A204.1 (cell line): ENCODE measurements at regions not wholly inside any gene's neighbourhood (a gene's known extent, or its start where the extent isn't known, plus 50 kb on each side); places are given as distances from the start of the nearest gene placed in this dataset.
"Not testable (repeated sequence)": the region's sequence is repeated elsewhere in the genome, so short reads cannot be mapped to it uniquely, and the experiment has no call there.

Experiments used
- FAIRE-seq: peaks from 2 replicates; lab custom pipeline; 2012; peaks lifted over from hg19 to GRCh38; lab: Jason Lieb, UNC

- no peak for FAIRE-seq
Observed at GRCh38 chr7:68776326-68776725, 821.9 kb upstream of the AUTS2 start.

- FAIRE-seq, result no peak
Observed at GRCh38 chr7:68783684-68784083, 814.6 kb upstream of the AUTS2 start.

GRCh38 chr7:68785036-68785435 lies 813.2 kb upstream of the AUTS2 start:
- no peak for FAIRE-seq

GRCh38 chr7:68787566-68787965 lies 810.7 kb upstream of the AUTS2 start:
- FAIRE-seq, result no peak

- not testable (repeated sequence) for FAIRE-seq
Observed at GRCh38 chr7:68788529-68788928, 809.7 kb upstream of the AUTS2 start.

- FAIRE-seq, result no peak
Observed at GRCh38 chr7:68789597-68789996, 808.7 kb upstream of the AUTS2 start.

- FAIRE-seq, result no peak
Observed at GRCh38 chr7:68792351-68792750, 805.9 kb upstream of the AUTS2 start.

GRCh38 chr7:68793513-68793912 lies 804.8 kb upstream of the AUTS2 start:
- no peak for FAIRE-seq

- no peak for FAIRE-seq
Observed at GRCh38 chr7:68800316-68800715, 798.0 kb upstream of the AUTS2 start.

- no peak for FAIRE-seq
Observed at GRCh38 chr7:68805159-68805558, 793.1 kb upstream of the AUTS2 start.

- FAIRE-seq, result no peak
Observed at GRCh38 chr7:68807666-68808065, 790.6 kb upstream of the AUTS2 start.

GRCh38 chr7:68813551-68814080 lies 784.7 kb upstream of the AUTS2 start:
- no peak for FAIRE-seq

- no peak for FAIRE-seq
Observed at GRCh38 chr7:68816491-68816890, 781.8 kb upstream of the AUTS2 start.

- no peak for FAIRE-seq
Observed at GRCh38 chr7:68820321-68820720, 778.0 kb upstream of the AUTS2 start.

- FAIRE-seq, result no peak
Observed at GRCh38 chr7:68821846-68822245, 776.4 kb upstream of the AUTS2 start.

GRCh38 chr7:68823996-68824780 lies 774.1 kb upstream of the AUTS2 start:
- no peak for FAIRE-seq

GRCh38 chr7:68828575-68828974 lies 769.7 kb upstream of the AUTS2 start:
- FAIRE-seq, result no peak

- FAIRE-seq, result no peak
Observed at GRCh38 chr7:68833422-68833821, 764.9 kb upstream of the AUTS2 start.

GRCh38 chr7:68839014-68839413 lies 759.3 kb upstream of the AUTS2 start:
- FAIRE-seq, result no peak

GRCh38 chr7:68840991-68841390 lies 757.3 kb upstream of the AUTS2 start:
- FAIRE-seq, result no peak

GRCh38 chr7:68843985-68844384 lies 754.3 kb upstream of the AUTS2 start:
- not testable (repeated sequence) for FAIRE-seq

GRCh38 chr7:68846811-68847325 lies 751.4 kb upstream of the AUTS2 start:
- no peak for FAIRE-seq

GRCh38 chr7:68853254-68853653 lies 745.0 kb upstream of the AUTS2 start:
- FAIRE-seq, result no peak

GRCh38 chr7:68857571-68857970 lies 740.7 kb upstream of the AUTS2 start:
- FAIRE-seq, result no peak
